CD4-positive, alpha-beta memory T cell (primary cell): ENCODE measurements at regions not wholly inside any gene's neighbourhood (a gene's known extent, or its start where the extent isn't known, plus 50 kb on each side); places are given as distances from the start of the nearest gene placed in this dataset.
"Not testable (repeated sequence)": the region's sequence is repeated elsewhere in the genome, so short reads cannot be mapped to it uniquely, and the experiment has no call there.

Source experiments
- CTCF ChIA-PET: fragments of 350-600 bp; sonication (Branson Sonifier 250); formaldehyde crosslinking; loops from one replicate; lab custom pipeline; 2021; ENCODE audit warnings: inconsistent platforms; ENCODE audit not compliant: partially characterized antibody; lab: Charles Lee
- POLR2A ChIA-PET: fragments of 350-600 bp; sonication (Branson Sonifier 250); formaldehyde crosslinking; loops from one replicate; lab custom pipeline; 2021; ENCODE audit not compliant: partially characterized antibody; lab: Charles Lee
- DNase-seq, 5 donors: peaks; one replicate each; pipeline versions ENCODE4 v3.0.0 to v3.0.0-alpha.2; 2020 to 2022; ENCODE audit warnings: mixed read lengths in 1 of 5
- H3K27ac ChIP-seq: one replicate; pipeline ENCODE4 v1.7.0; 2013; ENCODE audit warnings: low read depth, low read length
- H3K27me3 ChIP-seq: 2 replicates; pipeline ENCODE4 v1.7.0; 2013; ENCODE audit warnings: mild to moderate bottlenecking, low read length, moderate library complexity; ENCODE audit not compliant: insufficient read depth
- H3K36me3 ChIP-seq: 2 replicates; pipeline ENCODE4 v1.7.0; 2013; ENCODE audit warnings: mild to moderate bottlenecking, low read length, moderate library complexity; ENCODE audit not compliant: insufficient read depth
- H3K4me1 ChIP-seq: 2 replicates; pipeline ENCODE4 v1.7.0; 2013; ENCODE audit warnings: mild to moderate bottlenecking, low read length, moderate library complexity; ENCODE audit not compliant: insufficient read depth
- H3K4me3 ChIP-seq, 2 donors: one replicate each; pipeline ENCODE4 v1.7.0; 2013; ENCODE audit warnings: low read length in 2 of 2, mild to moderate bottlenecking in 1 of 2
- H3K9me3 ChIP-seq, 2 donors: one replicate each; pipeline ENCODE4 v1.7.0; 2013; ENCODE audit warnings: low read length in 2 of 2, control low read depth in 1 of 2; ENCODE audit not compliant: control insufficient read depth in 1 of 2
- H3K27ac Mint-ChIP-seq, 7 donors: one replicate each; pipeline ENCODE4 v1.8.0; 2020 to 2021; ENCODE audit warnings: mixed read lengths in 7 of 7, mild to moderate bottlenecking in 6 of 7, inconsistent platforms in 3 of 7, moderate library complexity in 3 of 7
- H3K27me3 Mint-ChIP-seq, 2 donors: one replicate each; pipeline ENCODE4 v1.8.0; 2020 to 2021; ENCODE audit warnings: mixed read lengths in 2 of 2
- H3K36me3 Mint-ChIP-seq, 2 donors: one replicate each; pipeline ENCODE4 v1.8.0; 2020 to 2021; ENCODE audit warnings: mixed read lengths in 2 of 2, inconsistent platforms in 1 of 2, mild to moderate bottlenecking in 1 of 2
- H3K4me1 Mint-ChIP-seq, 4 donors: one replicate each; pipeline ENCODE4 v1.8.0; 2020 to 2021; ENCODE audit warnings: mixed read lengths in 4 of 4, mild to moderate bottlenecking in 1 of 4
- H3K4me3 Mint-ChIP-seq, 8 donors: one replicate each; pipeline ENCODE4 v1.8.0; 2020 to 2021; ENCODE audit warnings: mixed read lengths in 8 of 8, mild to moderate bottlenecking in 7 of 8, moderate library complexity in 6 of 8, inconsistent platforms in 3 of 8
- H3K9me3 Mint-ChIP-seq, 8 donors: one replicate each; pipeline ENCODE4 v1.8.0; 2020 to 2021; ENCODE audit warnings: mixed read lengths in 8 of 8, mild to moderate bottlenecking in 5 of 8, inconsistent platforms in 3 of 8, moderate library complexity in 1 of 8
- intact Hi-C: fragments of 100-400 bp; cut with micrococcal nuclease; formaldehyde crosslinking; loops from one replicate; pipeline ENCODE4 v1.15.1; 2023

- Histone ChIP-seq H3K9me3 (no peaks in the 10 kb centered on the region), H3K4me1 (no peaks in the 10 kb centered on the region), H3K36me3 (no peaks in the 10 kb centered on the region), H3K27me3 (peaks cover 14% of the 10 kb centered on the region), H3K4me3 (no peak overlapping the region), H3K27ac (no peak overlapping the region)
- Mint-ChIP-seq H3K9me3 (no peaks in the 10 kb centered on the region), H3K27me3 (peaks cover 29 to 37% of the 10 kb centered on the region in 2 donors), H3K27ac (no peak overlapping the region), H3K36me3 (no peaks in the 10 kb centered on the region), H3K4me3 (no peak overlapping the region), H3K4me1 (peaks cover 0 to 2% (median 0%) of the 10 kb centered on the region in 4 donors)
- POLR2A ChIA-PET = no interaction called here
- intact Hi-C loops = no loop called here
- DNase-seq = no peak
- CTCF ChIA-PET = no interaction called here
Observed at GRCh38 chr7:39825401-39825980, 124.6 kb upstream of the CDK13 start.

- H3K4me1 ChIP-seq = no peaks in the 10 kb centered on the region
- H3K27ac ChIP-seq = no peak overlapping the region
- POLR2A ChIA-PET = no interaction called here
- H3K9me3 Mint-ChIP-seq = no peaks in the 10 kb centered on the region
- no peaks in the 10 kb centered on the region for H3K36me3 Mint-ChIP-seq
- H3K27ac Mint-ChIP-seq = no peak overlapping the region
- H3K27me3 ChIP-seq = peaks cover 19% of the 10 kb centered on the region
- intact Hi-C loops = no loop called here
- no peak overlapping the region for H3K4me3 Mint-ChIP-seq
- H3K4me3 ChIP-seq = no peak overlapping the region
- CTCF ChIA-PET = no interaction called here
- no peaks in the 10 kb centered on the region for H3K9me3 ChIP-seq
- H3K27me3 Mint-ChIP-seq = peaks cover 31 to 34% of the 10 kb centered on the region in 2 donors
- no peaks in the 10 kb centered on the region for H3K36me3 ChIP-seq
- DNase-seq = no peak
- H3K4me1 Mint-ChIP-seq = peaks cover 0 to 2% (median 0%) of the 10 kb centered on the region in 4 donors
Observed at GRCh38 chr7:39826166-39826565, 123.9 kb upstream of the CDK13 start.

GRCh38 chr7:39827571-39827970, 122.5 kb upstream of the CDK13 start:
- Mint-ChIP-seq H3K4me3 (no peak overlapping the region), H3K27me3 (peaks cover 34 to 39% of the 10 kb centered on the region in 2 donors), H3K9me3 (no peaks in the 10 kb centered on the region), H3K36me3 (no peaks in the 10 kb centered on the region), H3K27ac (no peak overlapping the region), H3K4me1 (peaks cover 0 to 2% (median 0%) of the 10 kb centered on the region in 4 donors)
- no peaks in the 10 kb centered on the region for H3K4me1 ChIP-seq
- peaks cover 28% of the 10 kb centered on the region for H3K27me3 ChIP-seq
- CTCF ChIA-PET = no interaction called here
- DNase-seq = no peak
- H3K9me3 ChIP-seq = no peaks in the 10 kb centered on the region
- intact Hi-C loops = no loop called here
- no peaks in the 10 kb centered on the region for H3K36me3 ChIP-seq
- no peak overlapping the region for H3K27ac ChIP-seq
- no peak overlapping the region for H3K4me3 ChIP-seq
- POLR2A ChIA-PET = no interaction called here

GRCh38 chr7:39829028-39829427, 121.0 kb upstream of the CDK13 start:
- DNase-seq = no peak
- no peak overlapping the region for H3K4me3 ChIP-seq
- no peaks in the 10 kb centered on the region for H3K36me3 ChIP-seq
- H3K4me1 ChIP-seq = peaks cover 5% of the 10 kb centered on the region
- no peak overlapping the region for H3K27ac ChIP-seq
- H3K9me3 ChIP-seq = no peaks in the 10 kb centered on the region
- H3K36me3 Mint-ChIP-seq = no peaks in the 10 kb centered on the region
- intact Hi-C loops = no loop called here
- H3K27ac Mint-ChIP-seq = no peak overlapping the region
- H3K27me3 Mint-ChIP-seq = peaks cover 36 to 41% of the 10 kb centered on the region in 2 donors
- H3K4me3 Mint-ChIP-seq = no peak overlapping the region
- CTCF ChIA-PET = no interaction called here
- POLR2A ChIA-PET = no interaction called here
- H3K4me1 Mint-ChIP-seq = peaks cover 0 to 5% (median under 1%) of the 10 kb centered on the region in 4 donors
- peaks cover 30% of the 10 kb centered on the region for H3K27me3 ChIP-seq
- no peaks in the 10 kb centered on the region for H3K9me3 Mint-ChIP-seq

- peaks cover 20% of the 10 kb centered on the region for H3K27me3 ChIP-seq
- Mint-ChIP-seq H3K27me3 (peaks cover 46 to 53% of the 10 kb centered on the region in 2 donors), H3K4me1 (peaks cover 0 to 3% (median 1%) of the 10 kb centered on the region in 4 donors), H3K36me3 (no peaks in the 10 kb centered on the region), H3K27ac (no peak overlapping the region), H3K4me3 (peak overlapping the region in 2 of 8 donors; percentile 30 to 48), H3K9me3 (no peaks in the 10 kb centered on the region)
- POLR2A ChIA-PET = no interaction called here
- H3K9me3 ChIP-seq = no peaks in the 10 kb centered on the region
- CTCF ChIA-PET = no interaction called here
- H3K36me3 ChIP-seq = no peaks in the 10 kb centered on the region
- no peak overlapping the region for H3K27ac ChIP-seq
- H3K4me3 ChIP-seq = no peak overlapping the region
- intact Hi-C loops = no loop called here
- peaks cover 5% of the 10 kb centered on the region for H3K4me1 ChIP-seq
- no peak for DNase-seq
Observed at GRCh38 chr7:39832519-39833085, 117.5 kb upstream of the CDK13 start.

GRCh38 chr7:39833180-39833799, 116.8 kb upstream of the CDK13 start:
- H3K27me3 Mint-ChIP-seq = peaks cover 46 to 48% of the 10 kb centered on the region in 2 donors
- H3K36me3 ChIP-seq, intact Hi-C loops, POLR2A ChIA-PET, H3K9me3 ChIP-seq, H3K9me3 Mint-ChIP-seq, H3K4me1 Mint-ChIP-seq, H3K4me1 ChIP-seq, H3K27ac ChIP-seq, H3K36me3 Mint-ChIP-seq, H3K4me3 ChIP-seq, H3K27ac Mint-ChIP-seq, CTCF ChIA-PET: not testable (repeated sequence)
- peak overlapping the region; percentile 22 to 76 (median 59) for H3K4me3 Mint-ChIP-seq
- peaks cover 22% of the 10 kb centered on the region for H3K27me3 ChIP-seq
- DNase-seq = peak; percentile 7 to 39 (median 12)

GRCh38 chr7:39833865-39834634, 116.0 kb upstream of the CDK13 start:
- CTCF ChIA-PET, DNase-seq, H3K36me3 ChIP-seq, H3K4me1 ChIP-seq, H3K36me3 Mint-ChIP-seq, H3K9me3 ChIP-seq, POLR2A ChIA-PET, H3K4me3 ChIP-seq, H3K27ac ChIP-seq, H3K9me3 Mint-ChIP-seq, intact Hi-C loops, H3K4me1 Mint-ChIP-seq, H3K27ac Mint-ChIP-seq: not testable (repeated sequence)
- peaks cover 39 to 44% of the 10 kb centered on the region in 2 donors for H3K27me3 Mint-ChIP-seq
- peaks cover 23% of the 10 kb centered on the region for H3K27me3 ChIP-seq
- H3K4me3 Mint-ChIP-seq = peak overlapping the region; percentile 3 to 76 (median 57)
